AG04449 (cell line): ENCODE measurements at regions not wholly inside any gene's neighbourhood (a gene's known extent, or its start where the extent isn't known, plus 50 kb on each side); places are given as distances from the start of the nearest gene placed in this dataset.

Experiments used
- CTCF ChIA-PET: fragments of 350-600 bp; formaldehyde crosslinking; extraction: SDS; loops from one replicate; lab custom pipeline; 2021; ENCODE audit warnings: antibody characterized with exemption; lab: Yijun Ruan, JAX
- POLR2A ChIA-PET: fragments of 400-600, 350-600 bp; formaldehyde crosslinking; extraction: SDS; loops from one replicate; lab custom pipeline; 2020; ENCODE audit warnings: antibody characterized with exemption, inconsistent platforms; lab: Yijun Ruan, JAX
- DNase-seq: peaks from one replicate; pipeline ENCODE4 v3.0.0-alpha.2; 2010; ENCODE audit warnings: low read depth, low spot score
- H3K4me3 ChIP-seq: 2 replicates; pipeline ENCODE4 v1.5.1; 2011; ENCODE audit warnings: low read depth, mild to moderate bottlenecking, control low read depth, low read length
- TF ChIP-seq, protein P1 (sequence below): IDR thresholded peaks from one replicate; pipeline ENCODE4 v1.5.1; 2011; ENCODE audit warnings: mild to moderate bottlenecking, moderate library complexity, low read length, control low read depth, inconsistent platforms; ENCODE audit not compliant: insufficient read depth; ENCODE audit errors: missing control alignments

DNA sequence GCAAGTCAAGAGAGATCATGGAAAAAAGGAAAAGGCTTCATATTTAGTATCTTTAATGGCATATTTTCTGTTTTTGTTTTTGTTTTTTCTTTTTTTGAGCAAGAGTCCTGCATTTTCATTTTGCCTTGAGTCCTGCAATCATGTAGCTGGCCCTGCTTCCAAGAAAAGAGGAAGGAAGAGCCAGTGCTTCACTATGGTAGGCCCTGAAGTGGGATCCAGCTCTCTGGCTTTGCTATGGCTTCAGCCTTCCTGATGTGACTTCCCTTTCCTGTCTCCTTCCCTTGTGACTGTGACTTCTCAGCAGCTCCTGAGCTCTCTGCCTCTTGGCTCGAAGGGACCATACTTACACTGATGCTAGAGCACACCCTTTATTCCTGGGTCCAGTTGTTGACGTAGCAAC is 512.3 kb downstream of the INHBA start:
- CTCF ChIA-PET = no interaction called here
- DNase-seq = no peak
- TF ChIP-seq, protein P1, sequence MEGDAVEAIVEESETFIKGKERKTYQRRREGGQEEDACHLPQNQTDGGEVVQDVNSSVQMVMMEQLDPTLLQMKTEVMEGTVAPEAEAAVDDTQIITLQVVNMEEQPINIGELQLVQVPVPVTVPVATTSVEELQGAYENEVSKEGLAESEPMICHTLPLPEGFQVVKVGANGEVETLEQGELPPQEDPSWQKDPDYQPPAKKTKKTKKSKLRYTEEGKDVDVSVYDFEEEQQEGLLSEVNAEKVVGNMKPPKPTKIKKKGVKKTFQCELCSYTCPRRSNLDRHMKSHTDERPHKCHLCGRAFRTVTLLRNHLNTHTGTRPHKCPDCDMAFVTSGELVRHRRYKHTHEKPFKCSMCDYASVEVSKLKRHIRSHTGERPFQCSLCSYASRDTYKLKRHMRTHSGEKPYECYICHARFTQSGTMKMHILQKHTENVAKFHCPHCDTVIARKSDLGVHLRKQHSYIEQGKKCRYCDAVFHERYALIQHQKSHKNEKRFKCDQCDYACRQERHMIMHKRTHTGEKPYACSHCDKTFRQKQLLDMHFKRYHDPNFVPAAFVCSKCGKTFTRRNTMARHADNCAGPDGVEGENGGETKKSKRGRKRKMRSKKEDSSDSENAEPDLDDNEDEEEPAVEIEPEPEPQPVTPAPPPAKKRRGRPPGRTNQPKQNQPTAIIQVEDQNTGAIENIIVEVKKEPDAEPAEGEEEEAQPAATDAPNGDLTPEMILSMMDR = no peak
- H3K4me3 ChIP-seq = no peak overlapping the region
- POLR2A ChIA-PET = no interaction called here

DNA sequence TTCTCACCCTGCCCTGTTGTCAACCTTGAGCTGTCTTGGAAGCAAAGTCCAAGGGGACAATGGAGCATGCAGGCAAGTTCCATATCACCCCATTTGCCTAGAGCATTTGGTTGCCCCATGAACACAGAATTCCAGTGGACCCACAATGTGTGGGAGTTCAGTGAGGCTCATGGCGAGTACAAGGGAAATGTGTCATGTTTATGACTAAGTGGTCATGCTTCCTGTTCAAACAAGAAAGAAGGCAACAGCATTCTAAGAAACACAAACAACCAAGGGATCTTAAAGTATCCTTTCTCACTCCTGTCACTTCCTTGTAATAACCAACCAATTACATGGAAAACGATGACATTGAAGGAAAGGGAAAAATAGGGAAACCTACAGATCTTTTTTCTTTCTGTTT is 513.0 kb downstream of the INHBA start:
- H3K4me3 ChIP-seq = no peak overlapping the region
- TF ChIP-seq, protein P1 = no peak
- POLR2A ChIA-PET = interaction anchor here (1.1 kb wide), 1 partner anchor 390 kb away, joined by 4 read pairs; no protein-coding TSS in a partner anchor
- peak; percentile 77 for DNase-seq
- CTCF ChIA-PET = no interaction called here

DNA sequence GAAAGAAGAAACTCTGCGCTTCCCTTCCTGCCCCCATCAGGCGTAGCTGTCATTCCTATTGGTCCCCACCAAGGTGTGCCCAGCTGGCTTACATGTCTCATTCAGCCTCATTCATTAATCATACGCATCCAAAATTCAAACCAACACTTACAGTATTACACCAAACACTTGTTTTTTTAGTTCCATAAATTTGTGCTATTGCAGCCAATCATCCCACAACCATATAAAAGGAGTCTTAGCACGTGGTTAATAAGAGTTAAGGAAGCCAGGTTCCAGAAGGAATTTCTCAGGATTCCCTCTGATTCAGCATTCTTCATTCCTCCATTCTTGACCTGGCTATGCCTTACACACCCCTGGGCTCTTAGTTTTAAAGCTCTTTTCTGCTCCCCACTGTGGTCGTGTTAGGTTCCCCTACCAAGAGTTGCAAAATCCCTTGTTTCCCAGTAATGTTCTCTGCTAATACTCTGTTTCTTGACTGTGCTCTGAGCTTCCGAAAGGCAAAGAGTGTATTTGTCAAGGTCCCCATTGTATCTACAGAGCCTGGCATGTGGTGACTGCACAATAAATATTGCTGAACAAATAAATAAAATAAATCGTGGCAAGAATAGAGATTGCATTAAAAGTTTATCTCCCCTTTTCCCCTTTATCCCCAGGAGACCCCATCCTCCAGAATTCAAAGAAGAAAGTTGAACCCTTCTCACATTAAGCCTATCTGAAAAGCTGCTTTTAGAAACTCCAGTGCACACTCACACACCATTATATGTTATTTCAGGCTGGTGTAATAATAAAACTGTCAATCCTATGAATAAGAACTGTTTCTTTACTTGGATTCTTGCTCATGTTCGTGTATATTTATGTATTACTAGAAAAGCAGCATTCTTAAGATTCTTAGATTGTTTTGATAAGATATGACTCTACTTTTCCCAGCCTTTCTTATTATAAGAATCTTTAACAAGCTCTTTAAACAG is 514.4 kb downstream of the INHBA start:
- POLR2A ChIA-PET = interaction anchor here (0.6 to 1.2 kb wide), 3 partner anchors 87 to 513 kb away, joined by 3 to 4 read pairs (median 4); no protein-coding TSS in a partner anchor
- TF ChIP-seq, protein P1 = no peak
- peak; percentile 69 for DNase-seq
- H3K4me3 ChIP-seq = no peak overlapping the region
- CTCF ChIA-PET = no interaction called here

DNA sequence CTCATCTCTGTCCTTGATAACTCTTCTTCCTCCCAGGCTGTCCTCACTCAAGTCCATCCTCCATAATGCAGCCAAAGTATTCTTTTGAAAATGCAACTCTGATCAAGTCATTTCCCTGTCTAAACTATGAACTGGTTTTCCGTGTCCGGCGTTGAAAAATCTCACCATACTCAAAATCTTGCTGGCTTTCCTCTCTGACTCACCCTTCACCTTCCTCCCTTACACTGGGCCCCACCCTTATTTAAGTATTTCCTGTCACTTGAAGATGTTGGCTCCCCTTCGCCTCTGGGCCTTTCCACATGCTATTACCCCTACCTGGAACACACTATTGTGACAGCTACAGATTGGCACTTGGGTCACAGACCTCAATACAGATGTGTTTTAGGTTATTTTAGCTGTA is 515.6 kb downstream of the INHBA start:
- ChIA-PET POLR2A (no interaction called here), CTCF (no interaction called here)
- TF ChIP-seq, protein P1 = no peak
- no peak for DNase-seq
- no peak overlapping the region for H3K4me3 ChIP-seq

DNA sequence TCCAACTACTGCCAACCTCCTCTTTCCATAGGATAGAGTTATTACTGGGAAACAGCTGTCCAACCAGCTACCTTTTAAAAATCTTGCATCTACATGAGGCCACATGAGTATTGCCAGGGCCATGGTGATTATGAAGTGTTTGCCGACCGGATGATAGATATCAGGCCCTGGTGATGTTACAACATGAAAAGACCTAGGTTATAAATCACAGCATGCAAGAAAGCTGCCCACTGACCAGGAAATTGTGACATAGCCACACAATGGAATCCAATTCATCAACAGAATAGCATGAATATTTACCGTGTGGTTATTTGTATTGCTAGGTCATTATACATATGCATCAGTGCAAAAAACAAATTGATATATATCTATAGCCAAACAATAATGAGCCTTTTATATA is 517.0 kb downstream of the INHBA start:
- CTCF ChIA-PET = no interaction called here
- no peak overlapping the region for H3K4me3 ChIP-seq
- TF ChIP-seq, protein P1 = no peak
- POLR2A ChIA-PET = no interaction called here
- DNase-seq = no peak

DNA sequence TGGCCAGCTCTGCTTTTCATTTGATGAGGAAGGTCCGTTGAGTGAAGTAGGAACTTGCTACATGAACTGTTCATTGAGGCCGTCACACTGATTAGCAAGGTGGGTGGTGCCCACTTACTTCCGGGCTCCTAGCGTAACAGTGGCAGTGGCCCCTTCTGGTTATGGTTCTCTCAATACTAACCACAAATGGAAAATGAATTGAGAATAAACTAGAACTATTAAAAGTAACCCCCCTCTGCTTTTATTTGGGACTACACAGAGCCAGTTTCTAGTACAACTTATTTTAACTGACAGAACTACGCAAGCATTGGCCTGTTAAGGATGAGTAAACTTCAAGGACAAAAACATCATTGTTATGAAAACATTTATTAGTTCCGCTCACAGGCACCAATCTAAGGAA is 519.1 kb downstream of the INHBA start:
- ChIA-PET POLR2A (no interaction called here), CTCF (interaction anchor here (0.7 kb wide), 1 partner anchor 138 kb away, joined by 3 read pairs; no protein-coding TSS in a partner anchor)
- TF ChIP-seq, protein P1 = no peak

More for the DNA sequence above, 519.1 kb downstream of the INHBA start:
- H3K4me3 ChIP-seq = no peak overlapping the region
- no peak for DNase-seq
